Eye (tissue), 1 donor: ENCODE measurements at regions not wholly inside any gene's neighbourhood (a gene's known extent, or its start where the extent isn't known, plus 50 kb on each side); places are given as distances from the start of the nearest gene placed in this dataset.
"Not testable (repeated sequence)": the region's sequence is repeated elsewhere in the genome, so short reads cannot be mapped to it uniquely, and the experiment has no call there.

Source experiments
- DNase-seq: peaks from one replicate; pipeline ENCODE4 v3.0.0-alpha.2; 2015

GRCh38 chr2:222760301-222760897, 88.9 kb downstream of the MOGAT1 start:
- no peak for DNase-seq

GRCh38 chr2:222761888-222762287, 90.4 kb downstream of the MOGAT1 start:
- DNase-seq, result no peak

DNA sequence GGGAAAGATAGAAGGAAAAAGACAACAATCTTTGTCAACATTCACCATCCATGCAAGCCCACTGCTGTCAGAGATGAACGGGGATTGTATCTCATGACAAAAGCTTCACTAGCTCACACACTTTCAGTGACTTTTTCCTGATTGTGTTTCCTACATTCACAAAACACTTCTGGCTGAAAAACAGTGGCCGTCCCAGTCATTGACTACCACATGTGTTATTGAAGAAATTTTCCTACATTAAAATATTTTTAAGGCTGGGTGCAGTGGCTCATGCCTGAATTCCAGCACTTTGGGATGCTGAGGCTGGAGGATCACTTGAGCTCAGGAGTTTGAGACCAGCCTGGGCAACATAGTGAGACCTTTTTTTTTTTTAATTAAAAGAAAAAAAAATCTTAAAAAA, 90.9 kb downstream of the MOGAT1 start:
- no peak for DNase-seq

- DNase-seq, result not testable (repeated sequence)
These were observed 94.4 kb downstream of the MOGAT1 start for GRCh38 chr2:222765883-222766282.

DNA sequence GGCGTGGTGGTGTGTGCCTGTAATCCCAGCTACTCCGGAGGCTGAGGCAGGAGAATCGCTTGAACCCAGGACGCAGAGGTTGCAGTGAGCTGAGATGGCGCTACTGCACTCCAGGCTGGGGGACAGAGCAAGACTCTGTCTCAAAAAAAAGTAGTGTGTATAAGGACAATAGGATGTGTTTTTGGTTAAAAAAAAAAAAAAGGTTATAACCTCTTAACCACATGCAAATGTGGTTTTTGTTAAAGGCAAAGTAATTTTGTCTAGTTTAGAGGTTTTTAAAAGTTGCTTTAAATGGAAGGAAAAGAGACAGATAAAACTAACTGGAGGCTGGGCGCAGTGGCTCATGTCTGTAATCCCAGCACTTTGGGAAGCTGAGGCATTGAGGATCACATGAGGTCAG, 92.8 kb upstream of the ACSL3 start:
- not testable (repeated sequence) for DNase-seq

DNA sequence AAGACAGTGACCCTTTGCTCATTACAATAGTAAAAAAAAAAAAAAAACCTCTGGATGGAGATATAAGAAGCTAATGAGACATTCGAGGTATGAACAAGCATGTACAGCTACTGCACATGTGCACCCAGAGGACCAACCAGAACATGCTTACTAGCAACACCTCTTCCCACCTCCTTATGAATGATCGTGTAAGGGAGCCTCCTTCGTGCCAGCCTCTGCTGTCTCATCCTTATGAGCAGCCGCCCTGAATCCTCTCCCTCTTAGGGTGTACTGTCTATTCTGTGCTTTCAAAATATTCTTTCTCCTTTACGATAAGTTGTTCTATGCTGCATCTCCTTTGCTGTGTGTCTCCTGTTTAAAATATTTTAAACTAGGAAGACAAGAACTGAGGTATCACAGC, 91.4 kb upstream of the ACSL3 start:
- DNase-seq, result no peak

GRCh38 chr2:222769941-222770340, 90.9 kb upstream of the ACSL3 start:
- no peak for DNase-seq

GRCh38 chr2:222771832-222772231, 89.0 kb upstream of the ACSL3 start:
- DNase-seq, result no peak

DNA sequence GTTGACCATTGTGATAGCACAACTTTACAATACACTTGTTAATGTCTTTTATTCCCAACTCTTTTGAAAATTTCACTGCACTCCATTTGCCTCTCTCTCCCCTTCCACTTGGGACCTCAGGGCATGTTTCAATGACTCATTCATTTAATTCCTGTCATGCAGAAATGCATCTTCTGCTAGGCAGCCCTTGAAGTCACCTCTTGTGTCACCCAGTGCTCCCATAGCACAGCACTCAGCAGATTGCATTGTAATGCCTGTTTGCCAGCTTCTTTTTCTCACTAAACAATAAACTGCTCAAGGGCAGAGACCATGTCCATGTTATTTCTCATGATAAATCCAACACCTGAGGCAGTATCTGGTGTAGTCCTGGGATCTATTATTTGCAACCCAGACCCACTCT, 85.9 kb upstream of the ACSL3 start:
- DNase-seq, result peak; percentile 31

GRCh38 chr2:222776792-222777191, 84.0 kb upstream of the ACSL3 start:
- no peak for DNase-seq

- DNase-seq, result no peak
These were observed 82.4 kb upstream of the ACSL3 start for GRCh38 chr2:222778400-222778799.

DNA sequence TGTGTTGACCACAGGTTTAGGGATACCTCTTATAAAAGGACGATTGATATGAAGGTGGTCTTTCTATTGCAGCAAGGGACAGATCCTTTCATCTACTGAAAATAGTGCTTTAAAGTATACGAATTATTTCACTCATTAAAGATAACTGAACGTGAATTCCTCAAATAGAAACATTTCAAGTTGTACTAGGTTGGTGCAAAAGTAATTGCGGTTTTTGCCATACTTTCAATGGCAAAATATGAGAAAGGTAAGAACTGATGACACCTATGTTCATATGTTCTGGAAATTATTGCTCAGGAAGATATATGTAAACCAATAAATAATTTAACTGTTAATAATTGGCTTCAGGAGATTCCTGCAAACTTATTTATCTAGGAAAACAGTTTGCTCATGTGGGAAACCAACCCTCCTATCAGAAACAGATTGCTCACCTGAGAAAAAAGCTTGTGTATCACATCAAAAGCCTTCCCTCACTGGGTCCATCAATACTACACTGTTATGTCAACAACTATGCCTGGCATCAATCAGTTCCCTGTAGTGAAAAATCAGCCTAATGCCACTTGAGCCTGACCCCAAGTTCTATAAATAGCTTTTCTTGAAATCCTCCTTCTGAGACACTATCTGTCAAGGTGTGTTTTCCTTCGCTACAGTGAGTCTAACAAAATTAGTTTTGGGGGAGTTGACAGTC, 81.5 kb upstream of the ACSL3 start:
- no peak for DNase-seq

DNA sequence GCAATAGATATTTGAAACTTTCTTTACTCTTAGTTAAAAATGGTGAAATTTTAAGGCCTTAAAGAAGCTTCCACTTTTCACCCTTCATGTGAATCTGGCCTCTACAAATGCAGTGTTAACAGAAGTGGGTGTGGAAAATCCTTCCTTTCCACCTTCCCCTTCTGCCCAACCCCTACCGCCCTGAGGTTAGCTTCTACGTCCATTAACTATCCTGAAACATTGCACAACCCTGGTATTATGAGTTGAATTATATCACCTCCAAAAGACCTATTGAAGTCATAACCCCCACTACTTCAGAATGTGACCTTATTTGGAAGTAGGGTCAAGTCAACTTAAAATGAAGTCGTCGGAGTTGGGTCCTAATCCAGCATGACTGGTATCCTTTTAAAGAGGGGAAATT, 80.8 kb upstream of the ACSL3 start:
- no peak for DNase-seq

DNA sequence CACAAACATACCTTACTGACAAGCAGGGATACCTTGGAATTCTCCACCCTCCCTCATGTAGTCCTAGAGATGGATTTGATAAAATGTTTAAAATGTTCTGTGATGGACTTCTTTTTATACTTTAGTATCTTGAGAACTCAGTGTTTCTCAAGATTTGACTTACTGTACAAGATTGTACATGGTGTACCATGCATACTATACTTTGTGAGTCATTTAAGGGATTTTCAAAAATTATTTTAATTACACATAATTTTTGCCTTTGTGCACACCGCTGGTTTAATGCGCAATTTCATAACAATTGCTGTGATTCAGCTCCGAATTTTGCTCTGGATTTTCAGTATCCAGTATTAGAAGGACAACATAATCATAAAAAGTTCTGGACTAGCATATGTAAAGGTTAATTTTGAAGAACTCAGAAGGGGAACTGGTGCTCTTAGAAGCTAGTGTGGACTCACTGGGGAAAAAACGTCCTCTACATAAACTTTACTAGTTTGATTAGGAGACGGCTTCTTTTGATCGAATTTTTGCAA, 78.6 kb upstream of the ACSL3 start:
- no peak for DNase-seq

DNA sequence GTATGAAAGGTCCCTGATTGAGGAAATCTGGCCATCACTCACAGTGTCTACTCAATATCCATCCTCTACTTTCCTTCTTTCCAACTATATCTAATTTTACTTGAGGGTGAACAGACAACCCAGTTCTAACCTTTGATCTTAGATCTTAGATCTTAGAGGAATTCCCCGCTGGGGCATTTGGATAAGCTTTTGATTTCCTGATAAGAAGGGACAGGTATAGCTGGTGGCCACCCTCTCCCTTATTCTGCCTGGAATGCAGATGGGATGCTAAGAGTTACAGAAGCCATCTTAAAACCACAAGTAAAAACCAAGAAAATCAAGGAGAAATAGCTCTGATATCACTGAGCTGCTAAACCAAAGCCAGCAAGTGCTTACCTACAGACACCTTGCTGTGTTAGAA, 77.2 kb upstream of the ACSL3 start:
- no peak for DNase-seq

DNA sequence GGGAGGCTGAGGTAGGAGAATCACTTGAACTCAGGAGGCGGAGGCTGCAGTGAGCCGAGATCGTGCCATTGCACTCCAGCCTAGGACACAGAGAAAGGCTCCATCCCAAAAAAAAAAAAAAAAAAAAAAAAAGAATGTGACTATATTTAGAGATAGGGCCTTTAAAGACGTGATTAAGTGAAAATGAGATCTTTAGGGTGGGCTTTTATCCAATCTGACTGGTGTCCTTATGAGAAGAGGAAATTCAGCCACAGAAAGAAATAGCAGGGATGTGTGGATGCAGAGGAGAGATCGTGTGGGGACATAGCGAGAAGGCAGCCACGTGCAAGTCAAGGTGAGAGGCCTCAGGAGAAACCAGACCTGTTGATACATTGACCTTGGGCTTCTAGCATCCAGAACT, 69.9 kb upstream of the ACSL3 start:
- no peak for DNase-seq

- peak; percentile 77 for DNase-seq
These were observed 68.7 kb upstream of the ACSL3 start for GRCh38 chr2:222792001-222792611.

DNA sequence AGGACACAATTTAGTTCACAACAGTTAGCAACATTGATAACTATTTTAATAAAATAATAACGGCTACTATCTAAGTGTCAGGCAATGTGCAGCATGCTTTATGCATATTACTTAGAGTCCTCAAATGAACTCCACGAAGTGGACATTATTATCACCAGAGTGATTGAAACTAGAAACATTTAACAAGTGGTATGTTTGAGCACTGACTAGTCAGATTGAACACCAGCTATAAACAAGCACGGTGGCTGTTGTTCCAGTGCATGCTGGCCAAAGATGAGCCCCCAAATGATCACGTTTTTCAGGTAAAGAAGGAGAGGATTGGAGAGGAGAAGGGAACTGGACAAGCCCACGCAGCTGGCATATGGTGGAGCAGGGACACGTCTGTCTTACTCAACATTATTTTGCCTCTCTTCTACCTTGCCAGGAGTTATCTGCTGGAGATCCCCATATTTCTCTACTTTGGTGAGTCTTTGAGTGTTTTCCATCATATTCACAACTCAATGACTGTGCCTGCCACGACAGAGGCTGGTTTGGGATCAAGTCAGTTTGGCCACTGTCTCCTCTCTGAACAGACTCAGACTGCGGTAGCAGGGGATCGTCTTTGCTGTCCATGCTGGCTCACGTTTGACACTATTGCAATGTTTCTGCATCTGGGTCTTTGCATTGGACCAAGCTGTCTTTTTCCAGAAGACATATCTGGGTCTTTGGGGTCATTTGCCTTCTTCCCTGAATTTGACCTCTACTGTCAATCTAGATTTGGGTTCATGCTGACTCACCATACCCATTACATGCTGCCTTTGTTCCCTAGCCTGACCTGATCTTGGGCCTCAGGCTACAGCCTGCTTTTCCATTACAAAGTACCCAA, 66.0 kb upstream of the ACSL3 start:
- no peak for DNase-seq

DNA sequence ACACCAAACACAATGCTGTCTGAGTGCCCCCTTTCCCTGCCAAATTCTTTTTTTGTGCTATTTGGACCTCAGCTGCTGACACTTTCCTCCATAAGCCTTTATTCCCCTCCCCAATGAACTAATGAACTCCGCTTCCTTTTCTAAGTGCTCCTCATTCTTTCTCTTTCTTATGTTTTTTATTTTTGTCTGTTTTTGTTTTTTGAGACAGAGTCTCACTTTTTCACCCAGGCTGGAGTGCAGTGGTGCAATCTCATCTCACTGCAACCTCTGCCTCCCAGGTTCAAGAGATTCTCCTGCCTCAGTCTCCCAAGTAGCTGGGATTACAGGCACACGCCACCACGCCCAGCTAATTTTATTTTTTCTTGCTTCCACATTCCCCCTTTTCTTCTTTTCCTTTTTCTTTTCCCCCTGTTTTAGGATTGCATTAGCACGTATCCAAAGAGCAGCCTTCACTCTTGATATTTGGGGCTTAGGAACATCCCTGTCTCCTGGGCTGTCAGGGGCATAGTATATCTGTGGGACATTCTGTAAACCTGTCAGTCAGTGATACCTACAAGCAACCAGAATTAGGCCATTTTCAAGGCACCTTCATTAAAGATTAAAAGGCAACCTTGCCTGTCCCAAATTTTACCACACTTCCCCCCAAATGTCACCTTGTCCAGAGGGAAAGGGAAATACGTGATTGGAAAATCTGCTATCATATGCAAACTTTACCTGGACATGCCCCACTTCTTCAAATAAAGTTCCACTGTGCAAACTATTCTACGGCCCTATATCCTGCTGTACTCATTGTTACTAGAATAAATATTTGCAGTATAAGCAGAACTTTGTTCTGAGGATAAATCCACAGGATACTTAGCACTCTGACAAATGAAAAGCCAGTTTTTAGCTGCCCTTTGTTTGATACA, 65.1 kb upstream of the ACSL3 start:
- no peak for DNase-seq

DNA sequence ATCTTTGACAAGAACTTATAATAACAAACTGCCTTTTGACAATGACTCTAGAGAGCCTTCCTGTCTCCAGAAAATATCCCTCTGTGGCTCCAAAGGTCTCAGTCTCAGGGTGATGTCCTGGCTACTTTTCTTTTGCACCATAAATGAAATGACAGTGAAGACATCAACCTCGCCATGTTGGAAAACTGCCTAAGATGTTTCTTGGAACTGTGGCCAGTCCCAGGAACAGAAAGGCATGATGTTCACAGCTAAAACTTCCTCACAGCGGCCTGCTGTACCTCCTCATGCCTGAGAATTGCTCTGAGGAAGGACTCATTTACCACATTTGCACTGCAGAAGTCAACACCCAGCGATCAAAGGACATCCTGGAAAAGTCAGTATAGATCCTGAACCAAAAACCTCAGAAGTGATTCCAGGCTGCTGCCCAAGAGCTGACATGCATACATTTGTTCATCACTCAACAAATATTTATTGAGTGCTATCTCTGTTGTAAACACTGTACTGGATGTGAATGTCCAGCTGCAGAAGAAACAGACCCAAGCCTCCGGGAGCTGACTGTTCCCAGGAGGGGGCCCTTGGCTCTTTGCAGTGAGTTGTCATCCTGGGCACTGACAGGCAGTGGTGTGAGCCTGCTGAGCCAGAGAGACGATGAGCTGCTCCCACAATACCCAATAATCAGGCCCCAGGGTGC, 64.3 kb upstream of the ACSL3 start:
- DNase-seq, result no peak

DNA sequence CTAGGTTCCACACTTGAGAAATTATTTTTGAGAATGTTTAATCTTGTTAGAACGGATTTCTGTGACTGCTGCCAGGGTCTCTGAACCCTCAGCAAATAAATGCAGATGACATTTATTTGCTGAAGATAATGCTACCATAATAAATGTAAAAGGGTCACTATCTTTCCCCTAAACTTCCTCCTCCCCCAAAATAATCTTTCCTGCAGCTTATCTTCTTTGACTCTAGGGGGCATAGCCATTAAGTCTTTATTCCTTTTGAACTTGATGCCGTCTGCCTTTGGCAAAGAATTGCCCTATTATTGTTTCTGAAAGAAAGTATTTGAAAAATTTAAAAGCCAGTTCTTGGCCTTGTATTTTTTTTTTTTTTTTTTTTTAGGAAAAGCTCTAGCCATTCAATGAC, 63.6 kb upstream of the ACSL3 start:
- DNase-seq, result no peak

- DNase-seq, result no peak
These were observed 63.0 kb upstream of the ACSL3 start for GRCh38 chr2:222797871-222798270.
